HL-60 (cell line): ENCODE measurements at regions not wholly inside any gene's neighbourhood (a gene's known extent, or its start where the extent isn't known, plus 50 kb on each side); places are given as distances from the start of the nearest gene placed in this dataset.

Experiments used
- DNase-seq, 2 experiments: peaks; one replicate each; pipeline ENCODE4 v3.0.0-alpha.2; 2010 to 2020; ENCODE audit warnings: low read depth in 1 of 2, low spot score in 1 of 2
- H3K27ac ChIP-seq: fragments of 250-450 bp; sonication (Bioruptor Pico); replicated peaks from 2 replicates; pipeline ENCODE4 v1.5.1; 2020; ENCODE audit warnings: mild to moderate bottlenecking, moderate library complexity
- H3K27me3 ChIP-seq: fragments of 250-450 bp; sonication (Bioruptor Pico); 2 replicates; pipeline ENCODE4 v1.5.1; 2021; ENCODE audit warnings: mild to moderate bottlenecking, moderate library complexity; ENCODE audit not compliant: insufficient read depth, poor library complexity, severe bottlenecking
- H3K4me3 ChIP-seq: replicated peaks from 2 replicates; pipeline ENCODE4 v1.5.1; 2011; ENCODE audit warnings: mild to moderate bottlenecking, control low read depth, low read length; ENCODE audit not compliant: insufficient read depth
- GABPA ChIP-seq: IDR thresholded peaks from 2 replicates; pipeline ENCODE4 v1.6.1; 2012; ENCODE audit warnings: low read depth
- POLR2AphosphoS5 ChIP-seq: IDR thresholded peaks from 2 replicates; pipeline ENCODE4 v1.6.1; 2012; ENCODE audit warnings: low read depth
- SPI1 ChIP-seq: IDR thresholded peaks from 2 replicates; pipeline ENCODE4 v1.6.1; 2012; ENCODE audit warnings: low read depth, mild to moderate bottlenecking, borderline replicate concordance
- TF ChIP-seq, protein P1 (sequence below): IDR thresholded peaks from one replicate; pipeline ENCODE4 v1.5.1; 2011; ENCODE audit warnings: low read length, control low read depth, inconsistent platforms; ENCODE audit not compliant: insufficient read depth
- TF ChIP-seq, protein P2 (sequence below): IDR thresholded peaks from 2 replicates; pipeline ENCODE4 v1.6.1; 2012; ENCODE audit warnings: low read depth; ENCODE audit not compliant: insufficient replicate concordance

DNA sequence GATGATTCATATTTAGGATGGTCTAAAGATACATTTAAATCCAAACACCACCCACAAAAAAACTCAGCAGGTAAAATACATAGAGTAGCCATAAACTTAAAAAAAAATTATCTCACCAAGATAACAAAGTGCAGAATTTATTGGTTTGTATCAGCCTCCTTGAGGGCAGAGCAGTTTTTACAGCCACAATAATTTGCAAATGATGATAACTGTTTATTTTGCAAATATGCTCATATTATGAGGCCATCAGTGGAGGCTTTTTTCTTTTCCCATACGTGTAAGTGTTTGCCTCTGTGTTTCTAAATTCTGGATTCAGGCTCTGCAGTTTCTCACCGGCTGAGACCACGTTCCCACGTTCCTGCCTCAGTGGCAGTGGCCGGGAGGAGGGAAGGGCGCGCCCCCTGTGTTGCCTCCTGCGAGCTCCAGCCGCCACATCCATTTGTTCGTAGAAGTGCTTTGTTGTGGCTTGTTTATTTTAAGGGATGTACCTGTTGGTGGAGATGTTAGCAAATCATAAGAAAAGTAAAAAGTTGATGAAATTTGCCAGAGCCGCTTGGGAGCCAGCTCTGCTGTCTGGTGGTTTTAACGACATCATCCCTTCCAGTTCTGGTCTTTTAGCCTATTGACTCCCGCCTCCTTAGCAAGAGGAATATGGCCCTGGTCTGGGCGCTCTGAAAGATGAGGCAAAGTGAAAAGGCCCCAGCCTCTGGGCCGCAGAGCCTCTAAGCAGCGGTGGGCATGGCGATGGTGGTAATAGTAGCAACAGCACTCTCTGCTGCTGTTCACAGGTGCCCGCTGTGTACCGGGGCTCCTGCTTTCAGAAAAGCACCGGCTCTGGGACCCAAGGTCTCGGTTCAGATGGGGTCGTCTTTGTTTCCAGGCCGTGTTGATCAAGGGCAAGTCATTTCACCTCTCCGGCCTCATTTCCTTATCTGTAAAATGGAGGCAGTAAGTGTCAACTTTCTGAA, 66.7 kb upstream of the PPARA start:
- Histone ChIP-seq H3K27me3 (no peaks in the 10 kb centered on the region), H3K27ac (no peak overlapping the region), H3K4me3 (no peak overlapping the region)
- DNase-seq: no peak
- TF ChIP-seq POLR2AphosphoS5: no peak
- TF ChIP-seq GABPA: no peak
- TF ChIP-seq, protein P1, sequence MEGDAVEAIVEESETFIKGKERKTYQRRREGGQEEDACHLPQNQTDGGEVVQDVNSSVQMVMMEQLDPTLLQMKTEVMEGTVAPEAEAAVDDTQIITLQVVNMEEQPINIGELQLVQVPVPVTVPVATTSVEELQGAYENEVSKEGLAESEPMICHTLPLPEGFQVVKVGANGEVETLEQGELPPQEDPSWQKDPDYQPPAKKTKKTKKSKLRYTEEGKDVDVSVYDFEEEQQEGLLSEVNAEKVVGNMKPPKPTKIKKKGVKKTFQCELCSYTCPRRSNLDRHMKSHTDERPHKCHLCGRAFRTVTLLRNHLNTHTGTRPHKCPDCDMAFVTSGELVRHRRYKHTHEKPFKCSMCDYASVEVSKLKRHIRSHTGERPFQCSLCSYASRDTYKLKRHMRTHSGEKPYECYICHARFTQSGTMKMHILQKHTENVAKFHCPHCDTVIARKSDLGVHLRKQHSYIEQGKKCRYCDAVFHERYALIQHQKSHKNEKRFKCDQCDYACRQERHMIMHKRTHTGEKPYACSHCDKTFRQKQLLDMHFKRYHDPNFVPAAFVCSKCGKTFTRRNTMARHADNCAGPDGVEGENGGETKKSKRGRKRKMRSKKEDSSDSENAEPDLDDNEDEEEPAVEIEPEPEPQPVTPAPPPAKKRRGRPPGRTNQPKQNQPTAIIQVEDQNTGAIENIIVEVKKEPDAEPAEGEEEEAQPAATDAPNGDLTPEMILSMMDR: no peak
- TF ChIP-seq, protein P2, sequence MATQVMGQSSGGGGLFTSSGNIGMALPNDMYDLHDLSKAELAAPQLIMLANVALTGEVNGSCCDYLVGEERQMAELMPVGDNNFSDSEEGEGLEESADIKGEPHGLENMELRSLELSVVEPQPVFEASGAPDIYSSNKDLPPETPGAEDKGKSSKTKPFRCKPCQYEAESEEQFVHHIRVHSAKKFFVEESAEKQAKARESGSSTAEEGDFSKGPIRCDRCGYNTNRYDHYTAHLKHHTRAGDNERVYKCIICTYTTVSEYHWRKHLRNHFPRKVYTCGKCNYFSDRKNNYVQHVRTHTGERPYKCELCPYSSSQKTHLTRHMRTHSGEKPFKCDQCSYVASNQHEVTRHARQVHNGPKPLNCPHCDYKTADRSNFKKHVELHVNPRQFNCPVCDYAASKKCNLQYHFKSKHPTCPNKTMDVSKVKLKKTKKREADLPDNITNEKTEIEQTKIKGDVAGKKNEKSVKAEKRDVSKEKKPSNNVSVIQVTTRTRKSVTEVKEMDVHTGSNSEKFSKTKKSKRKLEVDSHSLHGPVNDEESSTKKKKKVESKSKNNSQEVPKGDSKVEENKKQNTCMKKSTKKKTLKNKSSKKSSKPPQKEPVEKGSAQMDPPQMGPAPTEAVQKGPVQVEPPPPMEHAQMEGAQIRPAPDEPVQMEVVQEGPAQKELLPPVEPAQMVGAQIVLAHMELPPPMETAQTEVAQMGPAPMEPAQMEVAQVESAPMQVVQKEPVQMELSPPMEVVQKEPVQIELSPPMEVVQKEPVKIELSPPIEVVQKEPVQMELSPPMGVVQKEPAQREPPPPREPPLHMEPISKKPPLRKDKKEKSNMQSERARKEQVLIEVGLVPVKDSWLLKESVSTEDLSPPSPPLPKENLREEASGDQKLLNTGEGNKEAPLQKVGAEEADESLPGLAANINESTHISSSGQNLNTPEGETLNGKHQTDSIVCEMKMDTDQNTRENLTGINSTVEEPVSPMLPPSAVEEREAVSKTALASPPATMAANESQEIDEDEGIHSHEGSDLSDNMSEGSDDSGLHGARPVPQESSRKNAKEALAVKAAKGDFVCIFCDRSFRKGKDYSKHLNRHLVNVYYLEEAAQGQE: no peak
- TF ChIP-seq SPI1: no peak

DNA sequence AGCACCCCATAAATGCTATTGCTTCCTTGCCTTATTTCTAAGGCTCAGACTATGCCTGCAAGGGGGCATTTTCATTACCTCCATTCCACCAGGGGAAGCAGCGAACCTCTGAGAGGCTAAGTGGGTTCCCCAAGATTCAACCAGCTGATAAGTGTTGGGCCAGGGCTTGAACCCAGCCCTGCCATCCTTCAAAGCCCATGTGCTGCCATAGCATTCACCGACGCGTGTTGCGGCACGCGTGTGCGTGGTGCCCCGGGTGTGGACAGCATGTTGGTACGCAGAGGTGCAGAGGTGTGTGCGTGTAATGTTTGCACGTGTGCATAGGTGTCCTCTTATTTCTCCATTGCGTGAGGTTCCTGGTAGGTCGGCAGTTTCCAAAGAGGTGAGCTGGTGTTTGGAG, 66.0 kb upstream of the PPARA start:
- DNase-seq: no peak

DNA sequence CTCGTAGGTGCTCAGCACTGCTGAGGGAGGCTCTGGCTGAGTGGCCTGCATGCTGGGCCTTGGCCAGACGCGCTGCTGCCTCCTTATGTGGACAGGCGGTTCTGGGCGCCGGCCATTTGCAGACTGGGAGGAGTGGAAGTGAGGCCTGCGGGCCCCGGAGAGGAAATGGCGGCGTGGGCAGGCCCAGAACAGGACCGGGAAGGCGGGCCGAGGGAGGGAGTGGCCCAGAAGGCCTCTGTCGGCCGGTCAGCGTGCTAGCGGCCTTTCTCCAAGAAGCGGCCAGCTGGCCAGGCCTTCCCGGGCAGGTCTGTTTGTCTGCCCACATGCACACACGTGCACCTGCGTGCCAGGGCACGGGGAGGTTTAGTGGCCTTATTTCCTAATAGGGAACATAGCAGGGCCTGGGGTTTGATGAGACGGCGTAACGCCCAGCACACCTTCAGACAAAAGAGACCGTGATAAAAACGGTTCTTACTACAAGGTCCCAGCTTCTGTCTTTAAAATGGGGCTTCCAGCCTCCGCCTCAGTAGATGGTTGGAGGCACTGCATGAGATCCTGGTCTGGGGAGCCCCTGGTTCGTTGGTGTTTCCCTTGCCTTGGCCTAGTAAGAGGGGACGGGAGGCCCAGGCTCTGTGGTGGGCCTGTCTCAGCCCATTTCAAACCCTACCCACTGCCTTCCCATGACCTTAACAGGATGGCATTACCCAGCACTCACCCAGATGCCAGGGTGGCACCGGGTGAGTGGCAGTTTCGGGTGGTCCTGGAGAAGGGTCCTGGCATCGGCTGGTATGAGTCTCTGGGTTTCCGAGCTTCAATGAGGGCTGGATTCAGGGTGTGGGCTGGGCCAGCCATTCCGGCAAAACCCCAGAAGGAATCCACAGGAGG, 65.1 kb upstream of the PPARA start:
- TF ChIP-seq, protein P1: no peak
- TF ChIP-seq GABPA (no peak), POLR2AphosphoS5 (no peak), SPI1 (no peak)
- TF ChIP-seq, protein P2: no peak
- H3K27ac ChIP-seq: no peak overlapping the region
- DNase-seq: no peak
- H3K4me3 ChIP-seq: no peak overlapping the region
- H3K27me3 ChIP-seq: no peaks in the 10 kb centered on the region

More for the DNA sequence above, 66.0 kb upstream of the PPARA start:
- Histone ChIP-seq H3K4me3 (no peak overlapping the region), H3K27ac (no peak overlapping the region), H3K27me3 (no peaks in the 10 kb centered on the region)
- TF ChIP-seq, protein P2: no peak
- peak; percentile 26; the same call in 1 of the 2 replicates for TF ChIP-seq POLR2AphosphoS5
